Activated naive CD4-positive, alpha-beta T cell treated with anti-CD3 and anti-CD28 coated beads, Interleukin-2, amount 10 ng/mL, durations not matched to agents 7 days and 5 days (primary cell): ENCODE measurements at regions not wholly inside any gene's neighbourhood (a gene's known extent, or its start where the extent isn't known, plus 50 kb on each side); places are given as distances from the start of the nearest gene placed in this dataset.

Source experiments
- CTCF ChIA-PET: fragments of 350-600 bp; sonication (Branson Sonifier 250); formaldehyde crosslinking; loops from one replicate; lab custom pipeline; 2021; ENCODE audit warnings: antibody characterized with exemption; lab: Charles Lee
- DNase-seq: peaks from one replicate; pipeline ENCODE4 v3.0.0-alpha.2; 2020
- H3K27ac Mint-ChIP-seq: one replicate; pipeline ENCODE4 v1.8.0; 2021; ENCODE audit warnings: mild to moderate bottlenecking, moderate library complexity, mixed read lengths
- H3K27me3 Mint-ChIP-seq: one replicate; pipeline ENCODE4 v1.8.0; 2021; ENCODE audit warnings: mild to moderate bottlenecking, mixed read lengths
- H3K36me3 Mint-ChIP-seq: one replicate; pipeline ENCODE4 v1.8.0; 2021; ENCODE audit warnings: mixed read lengths
- H3K4me1 Mint-ChIP-seq: one replicate; pipeline ENCODE4 v1.8.0; 2021; ENCODE audit warnings: mixed read lengths
- H3K4me3 Mint-ChIP-seq: one replicate; pipeline ENCODE4 v1.8.0; 2021; ENCODE audit warnings: mild to moderate bottlenecking, moderate library complexity, mixed read lengths
- H3K9me3 Mint-ChIP-seq: one replicate; pipeline ENCODE4 v1.8.0; 2021; ENCODE audit warnings: mixed read lengths

- CTCF ChIA-PET = no interaction called here
- no peak for DNase-seq
- H3K4me3 Mint-ChIP-seq = no peak overlapping the region
- H3K4me1 Mint-ChIP-seq = no peaks in the 10 kb centered on the region
- H3K27ac Mint-ChIP-seq = no peak overlapping the region
- H3K9me3 Mint-ChIP-seq = peaks cover 2% of the 10 kb centered on the region
- H3K36me3 Mint-ChIP-seq = no peaks in the 10 kb centered on the region
- no peaks in the 10 kb centered on the region for H3K27me3 Mint-ChIP-seq
Observed at GRCh38 chr6:147715035-147715434, 206.5 kb downstream of the SAMD5 start.

GRCh38 chr6:147716434-147716833 lies 207.9 kb downstream of the SAMD5 start:
- Mint-ChIP-seq H3K27me3 (no peaks in the 10 kb centered on the region), H3K4me3 (no peak overlapping the region), H3K9me3 (peaks cover 2% of the 10 kb centered on the region), H3K4me1 (no peaks in the 10 kb centered on the region), H3K27ac (no peak overlapping the region), H3K36me3 (no peaks in the 10 kb centered on the region)
- CTCF ChIA-PET = no interaction called here
- no peak for DNase-seq

- H3K27me3 Mint-ChIP-seq = no peaks in the 10 kb centered on the region
Observed at GRCh38 chr6:147717991-147718390, 209.5 kb downstream of the SAMD5 start.

GRCh38 chr6:147722158-147722557 lies 213.7 kb downstream of the SAMD5 start:
- peaks cover 2% of the 10 kb centered on the region for H3K9me3 Mint-ChIP-seq
- CTCF ChIA-PET = interaction anchor here (0.6 kb wide), 1 partner anchor 28 kb away, joined by 3 read pairs; no protein-coding TSS in a partner anchor

More at GRCh38 chr6:147717991-147718390, 209.5 kb downstream of the SAMD5 start:
- no peak for DNase-seq
- Mint-ChIP-seq H3K36me3 (no peaks in the 10 kb centered on the region), H3K4me1 (no peaks in the 10 kb centered on the region), H3K9me3 (peaks cover 2% of the 10 kb centered on the region), H3K4me3 (no peak overlapping the region), H3K27ac (no peak overlapping the region)
- CTCF ChIA-PET = no interaction called here

GRCh38 chr6:147724454-147724853 lies 216.0 kb downstream of the SAMD5 start:
- Mint-ChIP-seq H3K4me1 (no peaks in the 10 kb centered on the region), H3K9me3 (peaks cover under 1% of the 10 kb centered on the region), H3K4me3 (no peak overlapping the region), H3K36me3 (no peaks in the 10 kb centered on the region), H3K27me3 (no peaks in the 10 kb centered on the region), H3K27ac (no peak overlapping the region)
- CTCF ChIA-PET = no interaction called here
- DNase-seq = no peak

More at GRCh38 chr6:147722158-147722557, 213.7 kb downstream of the SAMD5 start:
- no peak overlapping the region for H3K4me3 Mint-ChIP-seq
- no peak overlapping the region for H3K27ac Mint-ChIP-seq
- H3K36me3 Mint-ChIP-seq = no peaks in the 10 kb centered on the region
- no peaks in the 10 kb centered on the region for H3K4me1 Mint-ChIP-seq
- no peaks in the 10 kb centered on the region for H3K27me3 Mint-ChIP-seq
- DNase-seq = no peak

- Mint-ChIP-seq H3K27ac (no peak overlapping the region), H3K4me1 (no peaks in the 10 kb centered on the region), H3K9me3 (no peaks in the 10 kb centered on the region), H3K36me3 (no peaks in the 10 kb centered on the region), H3K27me3 (no peaks in the 10 kb centered on the region), H3K4me3 (no peak overlapping the region)
- DNase-seq = no peak
- CTCF ChIA-PET = no interaction called here
Observed at GRCh38 chr6:147726342-147726741, 217.9 kb downstream of the SAMD5 start.

- Mint-ChIP-seq H3K27ac (no peak overlapping the region), H3K4me3 (no peak overlapping the region), H3K4me1 (no peaks in the 10 kb centered on the region), H3K27me3 (no peaks in the 10 kb centered on the region), H3K36me3 (no peaks in the 10 kb centered on the region), H3K9me3 (no peaks in the 10 kb centered on the region)
- DNase-seq = no peak
- CTCF ChIA-PET = no interaction called here
Observed at GRCh38 chr6:147728903-147729302, 220.4 kb downstream of the SAMD5 start.

- CTCF ChIA-PET = no interaction called here
- no peak for DNase-seq
- no peaks in the 10 kb centered on the region for H3K27me3 Mint-ChIP-seq
- H3K9me3 Mint-ChIP-seq = no peaks in the 10 kb centered on the region
- H3K36me3 Mint-ChIP-seq = no peaks in the 10 kb centered on the region
- no peak overlapping the region for H3K4me3 Mint-ChIP-seq
- no peak overlapping the region for H3K27ac Mint-ChIP-seq
- H3K4me1 Mint-ChIP-seq = no peaks in the 10 kb centered on the region
Observed at GRCh38 chr6:147733686-147734085, 225.2 kb downstream of the SAMD5 start.

GRCh38 chr6:147734151-147734550 lies 225.7 kb downstream of the SAMD5 start:
- H3K4me1 Mint-ChIP-seq = no peaks in the 10 kb centered on the region
- H3K27me3 Mint-ChIP-seq = no peaks in the 10 kb centered on the region
- H3K36me3 Mint-ChIP-seq = no peaks in the 10 kb centered on the region

GRCh38 chr6:147735924-147736323 lies 227.4 kb downstream of the SAMD5 start:
- H3K27me3 Mint-ChIP-seq = no peaks in the 10 kb centered on the region
- no peaks in the 10 kb centered on the region for H3K4me1 Mint-ChIP-seq
- CTCF ChIA-PET = no interaction called here
- H3K27ac Mint-ChIP-seq = no peak overlapping the region
- DNase-seq = no peak
- H3K36me3 Mint-ChIP-seq = no peaks in the 10 kb centered on the region
- no peak overlapping the region for H3K4me3 Mint-ChIP-seq
- H3K9me3 Mint-ChIP-seq = no peaks in the 10 kb centered on the region

More at GRCh38 chr6:147734151-147734550, 225.7 kb downstream of the SAMD5 start:
- CTCF ChIA-PET = no interaction called here
- no peak overlapping the region for H3K4me3 Mint-ChIP-seq
- DNase-seq = no peak
- H3K9me3 Mint-ChIP-seq = no peaks in the 10 kb centered on the region
- H3K27ac Mint-ChIP-seq = no peak overlapping the region

GRCh38 chr6:147737115-147737514 lies 228.6 kb downstream of the SAMD5 start:
- Mint-ChIP-seq H3K4me3 (no peak overlapping the region), H3K4me1 (no peaks in the 10 kb centered on the region), H3K27me3 (no peaks in the 10 kb centered on the region), H3K27ac (no peak overlapping the region), H3K9me3 (no peaks in the 10 kb centered on the region), H3K36me3 (no peaks in the 10 kb centered on the region)
- CTCF ChIA-PET = no interaction called here
- no peak for DNase-seq

- CTCF ChIA-PET = no interaction called here
- DNase-seq = no peak
- no peaks in the 10 kb centered on the region for H3K36me3 Mint-ChIP-seq
- H3K4me1 Mint-ChIP-seq = no peaks in the 10 kb centered on the region
- H3K4me3 Mint-ChIP-seq = no peak overlapping the region
- H3K27ac Mint-ChIP-seq = no peak overlapping the region
- no peaks in the 10 kb centered on the region for H3K9me3 Mint-ChIP-seq
- no peaks in the 10 kb centered on the region for H3K27me3 Mint-ChIP-seq
Observed at GRCh38 chr6:147738099-147738498, 229.6 kb downstream of the SAMD5 start.

- no peaks in the 10 kb centered on the region for H3K27me3 Mint-ChIP-seq
- H3K9me3 Mint-ChIP-seq = no peaks in the 10 kb centered on the region
- no peak overlapping the region for H3K4me3 Mint-ChIP-seq
- H3K27ac Mint-ChIP-seq = no peak overlapping the region
- CTCF ChIA-PET = no interaction called here
- no peaks in the 10 kb centered on the region for H3K36me3 Mint-ChIP-seq
- no peaks in the 10 kb centered on the region for H3K4me1 Mint-ChIP-seq
- no peak for DNase-seq
Observed at GRCh38 chr6:147738516-147739162, 230.1 kb downstream of the SAMD5 start.

- CTCF ChIA-PET = no interaction called here
- Mint-ChIP-seq H3K4me3 (no peak overlapping the region), H3K9me3 (no peaks in the 10 kb centered on the region), H3K27ac (no peak overlapping the region), H3K36me3 (no peaks in the 10 kb centered on the region), H3K4me1 (no peaks in the 10 kb centered on the region), H3K27me3 (no peaks in the 10 kb centered on the region)
- no peak for DNase-seq
Observed at GRCh38 chr6:147740326-147740725, 231.8 kb downstream of the SAMD5 start.

GRCh38 chr6:147740916-147741315 lies 232.4 kb downstream of the SAMD5 start:
- H3K4me1 Mint-ChIP-seq = no peaks in the 10 kb centered on the region
- H3K27ac Mint-ChIP-seq = no peak overlapping the region
- DNase-seq = no peak
- no peak overlapping the region for H3K4me3 Mint-ChIP-seq
- CTCF ChIA-PET = no interaction called here
- H3K36me3 Mint-ChIP-seq = no peaks in the 10 kb centered on the region
- H3K27me3 Mint-ChIP-seq = no peaks in the 10 kb centered on the region
- no peaks in the 10 kb centered on the region for H3K9me3 Mint-ChIP-seq
